ENCODE measurements at regions not wholly inside any gene's neighbourhood (a gene's known extent, or its start where the extent isn't known, plus 50 kb on each side); places are given as distances from the start of the nearest gene placed in this dataset.
"Not testable (repeated sequence)": the region's sequence is repeated elsewhere in the genome, so short reads cannot be mapped to it uniquely, and the experiment has no call there.

DNA sequence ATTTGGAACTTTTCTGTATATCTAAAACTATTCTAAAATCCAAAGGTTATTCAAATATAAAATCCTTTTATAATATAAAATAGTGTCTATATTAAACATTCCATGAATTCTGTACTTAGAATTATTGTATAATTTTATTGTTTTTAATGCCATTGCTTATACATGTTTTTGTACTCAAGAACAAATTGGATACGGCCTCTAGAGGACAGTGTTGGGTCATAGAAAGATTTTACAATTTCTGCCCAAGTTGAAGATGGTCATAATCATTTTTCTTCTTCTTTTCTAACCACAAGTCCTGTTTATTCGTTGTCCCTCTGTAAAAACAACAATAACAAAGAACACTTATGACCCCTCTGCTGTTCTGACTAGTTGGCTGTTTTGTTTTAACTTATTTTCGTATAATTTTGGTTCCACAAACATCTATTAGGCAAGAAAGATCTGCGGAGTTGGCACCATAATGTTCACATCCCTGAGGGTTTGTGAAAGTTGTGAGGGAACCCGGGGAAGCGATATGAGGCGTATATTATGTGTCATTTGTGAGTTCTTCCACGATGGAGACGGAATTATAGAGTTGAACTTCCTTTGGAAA, 75.7 kb upstream of the KIF26B start:
- H3K4me1 Mint-ChIP-seq (ENCODE audit: low read depth): peaks cover 4% of the 10 kb centered on the region
- peaks cover 4% of the 10 kb centered on the region for H3K36me3 Mint-ChIP-seq (ENCODE audit: low read depth)
- no peaks in the 10 kb centered on the region for H3K27me3 Mint-ChIP-seq
- no peak overlapping the region for H3K27ac Mint-ChIP-seq
- H3K9me3 Mint-ChIP-seq: no peaks in the 10 kb centered on the region
- no peak overlapping the region for H3K4me3 Mint-ChIP-seq

DNA sequence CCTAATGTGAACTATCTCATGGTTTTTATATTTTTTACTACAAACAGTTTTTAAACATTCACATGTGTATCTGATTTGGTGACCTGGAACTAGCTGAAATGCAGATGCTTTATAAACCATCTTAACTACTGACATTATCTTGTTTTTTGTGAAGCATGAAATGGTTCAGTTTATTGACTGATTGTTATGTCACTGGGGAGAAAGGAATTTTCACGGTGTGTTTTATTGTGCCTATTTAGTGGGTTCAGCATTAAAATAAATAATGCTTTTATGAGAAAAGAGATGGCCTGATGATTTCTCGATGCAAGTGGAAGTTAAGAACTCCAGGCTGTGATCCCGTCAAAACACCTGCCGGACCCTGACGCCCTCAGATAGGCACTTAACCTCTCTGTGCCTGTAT, 79.9 kb upstream of the KIF26B start:
- Mint-ChIP-seq H3K36me3 (ENCODE audit: low read depth) (no peaks in the 10 kb centered on the region), H3K4me3 (no peak overlapping the region), H3K4me1 (ENCODE audit: low read depth) (peaks cover 4% of the 10 kb centered on the region), H3K9me3 (peaks cover 4% of the 10 kb centered on the region), H3K27me3 (no peaks in the 10 kb centered on the region), H3K27ac (no peak overlapping the region)

DNA sequence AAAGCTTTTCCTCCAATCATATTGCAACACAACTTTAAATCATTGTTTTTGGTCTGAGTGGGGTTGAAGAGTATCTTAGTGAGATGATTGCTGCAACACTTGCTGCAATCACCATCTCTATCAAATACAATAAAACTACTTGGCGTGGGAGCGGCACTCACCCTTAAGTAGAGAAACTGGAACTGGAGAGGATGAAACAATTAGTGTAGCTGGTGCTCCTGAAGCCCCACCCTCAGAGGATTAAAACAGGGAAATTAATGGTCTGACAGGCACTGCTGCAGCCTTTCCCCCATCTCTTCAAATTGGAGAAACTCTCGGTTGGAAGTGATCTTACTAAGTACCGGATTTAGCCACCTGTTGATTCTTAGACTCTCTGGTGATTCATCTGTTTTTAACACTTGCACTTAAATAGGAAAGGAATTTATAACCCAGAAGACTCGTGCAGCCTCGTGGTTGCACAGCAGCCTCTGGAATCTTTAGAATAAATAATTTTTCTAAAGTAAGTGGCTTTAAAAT, 80.5 kb upstream of the KIF26B start:
- H3K27ac Mint-ChIP-seq: no peak overlapping the region
- no peaks in the 10 kb centered on the region for H3K36me3 Mint-ChIP-seq (ENCODE audit: low read depth)
- H3K4me1 Mint-ChIP-seq (ENCODE audit: low read depth): peaks cover 4% of the 10 kb centered on the region
- H3K27me3 Mint-ChIP-seq: no peaks in the 10 kb centered on the region
- H3K9me3 Mint-ChIP-seq: peaks cover 4% of the 10 kb centered on the region
- H3K4me3 Mint-ChIP-seq: no peak overlapping the region

DNA sequence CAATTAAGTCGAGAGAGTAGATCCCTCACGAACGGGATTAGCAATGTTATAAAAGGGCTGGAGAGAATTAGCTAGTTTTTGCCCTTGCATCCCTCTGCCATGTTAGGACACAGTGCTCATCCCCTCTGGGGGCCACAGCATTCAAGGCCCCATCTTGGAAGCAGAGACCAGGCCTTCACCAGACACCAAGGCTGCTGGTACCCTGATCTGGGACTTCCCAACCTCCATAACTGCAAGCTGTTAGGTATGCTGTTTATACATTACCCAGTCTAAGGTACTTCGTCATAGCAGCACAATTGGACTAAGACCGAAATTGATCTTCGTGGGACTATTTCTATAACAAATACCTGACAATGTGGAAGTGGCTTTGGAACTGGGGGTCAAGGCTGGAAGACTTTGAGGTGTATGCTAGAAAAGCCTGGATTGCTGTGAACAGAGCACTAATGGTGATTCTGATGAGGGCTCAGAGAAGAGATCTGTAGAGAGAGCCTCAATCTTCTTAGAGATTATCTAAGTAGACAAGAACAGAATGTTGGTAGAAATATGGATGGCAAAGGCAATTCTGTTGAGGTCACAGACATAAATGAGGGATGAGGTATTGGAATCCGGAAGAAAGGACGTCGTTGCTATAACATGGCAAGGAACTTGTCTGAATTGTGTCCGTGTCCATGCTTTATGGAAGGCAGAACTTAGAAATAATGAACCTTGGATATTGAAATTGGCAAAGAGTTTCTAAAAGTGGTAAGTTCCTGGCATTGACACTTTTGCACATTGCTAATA, 83.8 kb upstream of the KIF26B start:
- H3K4me3 Mint-ChIP-seq: no peak overlapping the region
- peaks cover 4% of the 10 kb centered on the region for H3K9me3 Mint-ChIP-seq
- H3K27ac Mint-ChIP-seq: no peak overlapping the region
- H3K36me3 Mint-ChIP-seq (ENCODE audit: low read depth): peaks cover 6% of the 10 kb centered on the region
- H3K4me1 Mint-ChIP-seq (ENCODE audit: low read depth): no peaks in the 10 kb centered on the region
- H3K27me3 Mint-ChIP-seq: no peaks in the 10 kb centered on the region

DNA sequence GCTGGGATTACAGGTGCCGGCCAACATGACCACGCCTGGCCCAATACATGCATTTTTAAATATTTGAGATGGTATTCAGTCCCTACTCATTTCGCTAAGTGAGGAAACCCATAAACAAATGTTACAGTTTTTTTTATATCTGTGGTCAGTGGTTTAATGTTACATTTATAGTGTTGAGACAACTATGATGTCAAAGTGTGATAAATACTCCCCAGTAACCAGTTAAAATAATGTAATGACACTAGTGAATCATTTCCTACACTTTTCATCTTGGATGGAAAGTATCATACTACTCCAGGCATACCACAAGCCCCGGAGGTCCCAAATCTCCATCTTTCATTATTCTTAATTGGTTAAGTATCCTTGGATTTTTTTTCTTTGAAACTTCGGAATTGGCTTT, 87.5 kb upstream of the KIF26B start:
- no peaks in the 10 kb centered on the region for H3K27me3 Mint-ChIP-seq
- H3K36me3 Mint-ChIP-seq (ENCODE audit: low read depth): peaks cover 6% of the 10 kb centered on the region
- H3K9me3 Mint-ChIP-seq: peaks cover 4% of the 10 kb centered on the region
- no peak overlapping the region for H3K27ac Mint-ChIP-seq
- H3K4me3 Mint-ChIP-seq: no peak overlapping the region
- H3K4me1 Mint-ChIP-seq (ENCODE audit: low read depth): no peaks in the 10 kb centered on the region

DNA sequence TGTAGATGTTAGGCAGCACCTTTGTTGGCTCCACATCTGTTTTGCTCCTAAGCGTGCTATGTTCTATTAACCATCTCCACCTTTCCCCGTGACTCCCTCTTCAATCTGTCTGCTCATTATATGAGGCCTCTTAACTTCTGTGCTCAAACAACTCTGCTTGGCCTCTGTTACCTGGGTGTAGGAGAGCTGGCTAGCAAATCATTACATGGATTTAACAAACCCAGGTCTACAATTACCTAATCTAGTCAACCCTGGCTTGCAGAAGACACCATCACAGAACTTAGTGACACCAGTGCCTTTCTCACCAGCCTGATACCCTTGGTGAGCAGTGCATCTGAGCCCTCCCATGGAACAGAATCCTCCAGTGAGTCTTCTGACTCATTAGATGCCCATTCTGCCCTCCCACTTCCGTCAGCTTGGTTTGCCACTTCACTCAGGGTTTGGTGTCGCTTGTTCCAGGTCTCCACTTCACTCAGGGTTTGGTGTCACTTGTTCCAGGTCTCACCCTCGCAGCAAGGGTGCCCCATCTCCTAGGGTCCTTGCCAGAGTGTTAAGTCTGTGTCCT, 92.0 kb upstream of the KIF26B start:
- no peaks in the 10 kb centered on the region for H3K27me3 Mint-ChIP-seq
- no peak overlapping the region for H3K4me3 Mint-ChIP-seq
- no peaks in the 10 kb centered on the region for H3K9me3 Mint-ChIP-seq
- no peaks in the 10 kb centered on the region for H3K4me1 Mint-ChIP-seq (ENCODE audit: low read depth)
- H3K36me3 Mint-ChIP-seq (ENCODE audit: low read depth): peaks cover 5% of the 10 kb centered on the region
- H3K27ac Mint-ChIP-seq: no peak overlapping the region

DNA sequence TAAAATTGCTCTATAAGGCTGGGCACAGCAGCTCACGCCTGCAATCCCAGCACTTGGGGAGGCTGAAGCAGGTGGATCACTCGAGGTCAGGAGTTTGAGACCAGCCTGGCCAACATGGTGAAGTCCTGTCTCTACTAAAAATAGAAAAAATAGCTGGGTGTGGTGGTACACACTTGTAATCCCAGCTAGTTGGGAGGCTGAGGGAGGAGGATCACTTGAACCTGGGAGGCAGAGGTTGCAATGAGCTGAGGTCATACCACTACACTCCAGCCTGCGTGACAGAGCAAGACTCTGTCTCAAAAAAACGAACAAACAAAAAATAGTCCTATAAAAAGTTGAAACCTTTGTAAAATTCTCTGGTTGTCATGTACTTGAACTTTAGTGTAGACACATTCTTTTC, 93.0 kb upstream of the KIF26B start:
- H3K36me3 Mint-ChIP-seq (ENCODE audit: low read depth); H3K27me3 Mint-ChIP-seq; H3K9me3 Mint-ChIP-seq; H3K4me3 Mint-ChIP-seq; H3K27ac Mint-ChIP-seq; H3K4me1 Mint-ChIP-seq (ENCODE audit: low read depth): not testable (repeated sequence)

DNA sequence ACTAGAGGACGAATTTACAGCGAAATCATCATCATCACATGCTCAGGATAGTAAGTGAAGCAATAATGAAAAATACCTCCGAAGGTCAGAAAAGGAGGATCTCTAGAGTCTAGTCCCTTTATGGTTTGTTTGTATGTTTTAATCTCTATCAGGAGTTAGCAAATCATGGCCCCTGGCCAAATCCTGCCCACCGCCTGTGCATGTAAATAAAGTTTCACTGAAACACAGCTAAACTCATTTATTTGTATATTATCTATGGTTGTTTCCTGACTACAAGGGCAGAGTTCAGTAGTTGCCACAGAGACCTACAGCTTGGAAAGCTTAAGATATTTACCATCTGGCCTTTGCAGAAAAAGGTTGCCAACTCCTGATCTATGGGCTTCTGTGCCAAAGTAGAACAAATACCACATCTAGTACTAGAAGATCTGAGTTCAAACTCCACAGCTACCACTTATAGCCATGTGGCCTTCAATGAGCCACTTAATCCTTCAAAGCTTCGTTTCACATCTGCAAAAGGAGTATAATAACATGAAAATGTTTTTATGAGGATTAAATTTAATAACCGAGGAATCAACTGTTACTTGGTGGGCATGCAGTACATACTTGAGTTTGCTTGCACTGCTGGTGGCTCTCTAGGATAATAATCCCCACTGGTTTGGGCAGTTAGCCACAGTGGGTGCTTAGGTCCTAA, 94.0 kb upstream of the KIF26B start:
- Mint-ChIP-seq H3K9me3 (no peaks in the 10 kb centered on the region), H3K27me3 (no peaks in the 10 kb centered on the region), H3K36me3 (ENCODE audit: low read depth) (no peaks in the 10 kb centered on the region), H3K4me3 (no peak overlapping the region), H3K4me1 (ENCODE audit: low read depth) (no peaks in the 10 kb centered on the region), H3K27ac (no peak overlapping the region)

DNA sequence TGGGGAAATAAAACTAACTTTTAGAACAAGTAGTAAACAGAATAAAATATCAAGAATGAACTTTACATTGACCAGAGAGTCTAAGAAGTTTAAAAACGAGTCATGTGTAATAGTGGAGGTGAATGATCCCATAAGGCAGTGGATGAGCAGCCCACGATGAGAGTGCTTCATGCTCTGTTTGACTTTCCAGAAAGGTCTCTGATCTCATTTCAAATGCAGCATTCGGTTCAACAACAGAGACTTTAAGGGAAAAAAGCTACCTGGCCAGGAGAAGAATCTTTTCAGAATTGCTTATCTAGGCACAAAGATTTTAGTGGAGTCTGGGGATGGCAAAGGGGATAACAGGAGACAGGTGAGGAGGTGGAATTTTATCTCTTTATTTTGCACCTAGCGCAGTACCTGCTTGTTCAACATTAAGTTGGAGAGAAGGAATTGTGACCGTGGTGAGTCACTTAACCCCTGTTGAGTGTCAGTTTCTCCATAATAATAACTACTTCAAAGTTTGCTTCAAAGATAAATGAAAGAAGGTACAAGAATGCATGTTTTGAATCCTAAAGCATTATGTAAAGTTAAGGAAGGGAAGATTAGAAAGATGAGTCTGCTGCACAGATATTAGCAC, 94.9 kb upstream of the KIF26B start:
- Mint-ChIP-seq H3K4me3 (no peak overlapping the region), H3K27me3 (no peaks in the 10 kb centered on the region), H3K36me3 (ENCODE audit: low read depth) (no peaks in the 10 kb centered on the region), H3K27ac (no peak overlapping the region), H3K9me3 (no peaks in the 10 kb centered on the region), H3K4me1 (ENCODE audit: low read depth) (no peaks in the 10 kb centered on the region)

DNA sequence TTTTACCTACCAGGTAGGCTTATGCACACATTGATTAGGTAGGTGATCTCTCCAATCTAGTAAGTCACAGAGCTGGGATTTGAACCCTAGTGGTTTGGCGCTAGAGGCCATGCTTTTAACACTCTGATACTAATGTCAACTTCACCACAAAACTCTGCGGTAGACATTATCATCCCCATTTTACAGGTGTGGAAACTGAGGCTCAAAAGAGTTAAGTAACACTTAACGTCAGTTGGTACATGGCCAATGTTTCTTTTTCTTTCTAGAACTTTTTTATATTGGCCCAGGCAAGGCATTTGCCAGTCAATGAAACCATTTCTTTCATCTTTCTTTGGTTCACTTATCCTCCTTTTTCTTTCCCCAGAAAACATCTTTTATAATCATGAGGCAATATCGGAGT, 95.9 kb upstream of the KIF26B start:
- H3K36me3 Mint-ChIP-seq (ENCODE audit: low read depth): no peaks in the 10 kb centered on the region
- H3K27me3 Mint-ChIP-seq: no peaks in the 10 kb centered on the region
- no peak overlapping the region for H3K4me3 Mint-ChIP-seq
- H3K27ac Mint-ChIP-seq: no peak overlapping the region
- H3K9me3 Mint-ChIP-seq: no peaks in the 10 kb centered on the region
- H3K4me1 Mint-ChIP-seq (ENCODE audit: low read depth): peaks cover 4% of the 10 kb centered on the region

DNA sequence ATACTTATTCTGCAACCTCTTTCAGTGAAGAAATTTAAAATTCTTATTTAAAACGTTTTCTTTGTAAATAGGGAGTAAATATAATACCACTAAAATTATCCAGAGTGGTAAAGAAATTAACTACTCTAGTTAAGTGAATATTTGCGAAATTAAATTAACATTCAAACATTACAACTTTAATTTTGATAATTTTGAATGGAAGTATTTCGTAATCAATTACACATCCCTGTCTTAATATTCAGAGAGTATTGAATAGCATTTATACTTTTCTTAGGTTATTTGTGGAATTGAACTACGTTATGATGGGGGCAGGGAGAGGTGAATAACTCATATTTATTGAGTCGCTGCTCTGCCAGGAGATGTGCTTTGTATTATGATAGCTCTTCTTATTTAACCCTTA, 96.3 kb upstream of the KIF26B start:
- H3K27ac Mint-ChIP-seq: no peak overlapping the region
- no peaks in the 10 kb centered on the region for H3K27me3 Mint-ChIP-seq
- H3K4me1 Mint-ChIP-seq (ENCODE audit: low read depth): peaks cover 4% of the 10 kb centered on the region
- H3K9me3 Mint-ChIP-seq: no peaks in the 10 kb centered on the region
- no peaks in the 10 kb centered on the region for H3K36me3 Mint-ChIP-seq (ENCODE audit: low read depth)
- no peak overlapping the region for H3K4me3 Mint-ChIP-seq

DNA sequence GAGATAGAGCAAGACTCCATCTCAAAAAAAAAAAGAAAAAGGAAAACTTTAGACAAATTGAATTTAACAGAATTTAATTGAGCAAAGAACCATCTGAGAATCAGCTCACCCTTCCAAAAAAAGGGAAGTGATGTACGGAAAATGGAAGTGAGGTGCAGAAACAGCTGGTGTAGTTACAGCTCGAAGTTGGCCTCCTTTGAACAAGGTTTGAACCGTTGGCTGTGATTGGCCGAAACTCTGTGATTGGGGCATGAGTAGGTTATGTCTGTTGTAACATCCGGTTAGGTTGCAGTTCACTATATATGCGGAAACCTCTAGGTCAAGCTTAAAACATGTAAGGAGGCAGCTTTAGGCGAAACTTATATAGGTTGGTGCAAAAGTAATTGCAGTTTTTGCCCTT, 97.9 kb upstream of the KIF26B start:
- H3K27ac Mint-ChIP-seq: no peak overlapping the region
- H3K9me3 Mint-ChIP-seq: no peaks in the 10 kb centered on the region
- H3K36me3 Mint-ChIP-seq (ENCODE audit: low read depth): no peaks in the 10 kb centered on the region

DNA sequence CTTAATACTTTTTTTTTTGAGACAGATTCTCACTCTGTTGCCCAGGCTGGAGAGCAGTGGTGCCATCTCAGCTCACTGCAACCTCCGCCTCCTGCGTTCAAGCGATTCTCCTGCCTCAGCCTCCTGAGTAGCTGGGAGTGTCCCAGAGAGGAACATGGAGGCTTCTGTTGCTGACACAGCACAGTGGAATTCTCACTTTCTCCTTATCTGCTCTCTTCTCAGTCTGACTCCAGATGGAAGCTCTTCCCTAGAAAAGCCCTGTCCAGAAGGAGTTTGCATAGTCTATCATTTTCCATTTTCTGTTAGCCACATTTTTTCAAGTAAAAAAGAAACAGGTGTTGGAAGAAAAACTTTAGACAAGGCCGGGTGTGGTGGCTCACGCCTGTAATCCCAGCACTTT, 98.5 kb upstream of the KIF26B start:
- peaks cover 13% of the 10 kb centered on the region for H3K27me3 Mint-ChIP-seq
- H3K4me1 Mint-ChIP-seq (ENCODE audit: low read depth): peaks cover 18% of the 10 kb centered on the region
- not testable (repeated sequence) for H3K36me3 Mint-ChIP-seq (ENCODE audit: low read depth); H3K4me3 Mint-ChIP-seq; H3K9me3 Mint-ChIP-seq; H3K27ac Mint-ChIP-seq

More for the DNA sequence above, 97.9 kb upstream of the KIF26B start:
- Mint-ChIP-seq H3K4me1 (ENCODE audit: low read depth) (peaks cover 11% of the 10 kb centered on the region), H3K4me3 (no peak overlapping the region), H3K27me3 (peaks cover 7% of the 10 kb centered on the region)

DNA sequence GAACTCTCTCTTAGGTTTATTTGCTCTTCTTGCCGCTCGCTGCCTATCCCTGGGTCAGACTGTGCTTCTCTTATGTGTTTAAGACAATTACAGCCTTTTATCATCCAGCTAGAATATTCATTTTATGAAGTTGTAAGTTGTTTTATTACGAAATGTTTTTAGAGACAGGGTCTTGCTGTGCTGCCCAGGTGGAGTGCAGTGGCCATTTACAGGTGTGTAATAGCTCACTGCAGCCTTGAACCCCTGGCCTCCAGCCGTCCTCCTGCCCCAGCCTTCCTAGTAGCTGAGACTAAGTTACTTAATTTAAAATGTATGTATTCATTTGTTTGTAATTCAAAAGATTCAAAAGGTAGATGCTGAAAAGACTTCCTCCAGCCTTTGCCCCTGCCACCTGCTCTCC, 99.0 kb upstream of the KIF26B start:
- H3K9me3 Mint-ChIP-seq: no peaks in the 10 kb centered on the region
- peaks cover 20% of the 10 kb centered on the region for H3K4me1 Mint-ChIP-seq (ENCODE audit: low read depth)
- no peak overlapping the region for H3K27ac Mint-ChIP-seq
- peaks cover 15% of the 10 kb centered on the region for H3K27me3 Mint-ChIP-seq
- no peaks in the 10 kb centered on the region for H3K36me3 Mint-ChIP-seq (ENCODE audit: low read depth)
- H3K4me3 Mint-ChIP-seq: no peak overlapping the region

Data from stimulated activated naive CD8-positive, alpha-beta T cell treated with anti-CD3 and anti-CD28 coated beads, Interleukin-15, Interleukin-2, amounts not matched to agents 100 ng/mL and 50 ng/mL, for 24 hours (primary cell).